Fibroblast of lung (primary cell): ENCODE measurements at regions not wholly inside any gene's neighbourhood (a gene's known extent, or its start where the extent isn't known, plus 50 kb on each side); places are given as distances from the start of the nearest gene placed in this dataset.

Experiments
- DNase-seq, 2 donors: peaks; one replicate each; pipeline versions ENCODE4 v3.0.0 to v3.0.0-alpha.2; 2010; ENCODE audit warnings: low read depth in 2 of 2
- H2AFZ ChIP-seq: 2 replicates; pipeline ENCODE4 v1.5.1; 2012; ENCODE audit warnings: low read length, control low read depth, inconsistent platforms
- H3K27ac ChIP-seq: 2 replicates; pipeline ENCODE4 v1.5.1; 2011; ENCODE audit warnings: low read length, control low read depth; ENCODE audit not compliant: insufficient read depth
- H3K27me3 ChIP-seq: 2 replicates; pipeline ENCODE4 v1.5.1; 2011; ENCODE audit warnings: mild to moderate bottlenecking, low read length; ENCODE audit not compliant: control insufficient read depth, insufficient read depth
- H3K36me3 ChIP-seq: 2 replicates; pipeline ENCODE4 v1.5.1; 2011; ENCODE audit warnings: low read length; ENCODE audit not compliant: control insufficient read depth, insufficient read depth
- H3K4me1 ChIP-seq: 2 replicates; pipeline ENCODE4 v1.5.1; 2011; ENCODE audit warnings: low read length; ENCODE audit not compliant: control insufficient read depth, insufficient read depth; ENCODE audit errors: extremely low read depth
- H3K4me2 ChIP-seq: 2 replicates; pipeline ENCODE4 v1.5.1; 2011; ENCODE audit warnings: low read length, control low read depth; ENCODE audit not compliant: insufficient read depth; ENCODE audit errors: extremely low read depth
- H3K4me3 ChIP-seq, 4 experiments: fragments of 200-600 bp in 1 of 4; sonication (generic) in 1 of 4; replicated peaks in 1 of 4; 2 replicates each; pipeline ENCODE4 v1.5.1; 2011 to 2016; ENCODE audit warnings: low read length in 4 of 4, low read depth in 3 of 4, mild to moderate bottlenecking in 3 of 4, control low read depth in 2 of 4, inconsistent platforms in 1 of 4, mixed read lengths in 1 of 4; ENCODE audit not compliant: insufficient read depth in 1 of 4; ENCODE audit errors: control extremely low read depth in 1 of 4
- H3K79me2 ChIP-seq: 2 replicates; pipeline ENCODE4 v1.5.1; 2012; ENCODE audit warnings: mild to moderate bottlenecking, low read length, inconsistent platforms; ENCODE audit not compliant: control insufficient read depth, insufficient read depth
- H3K9ac ChIP-seq: 2 replicates; pipeline ENCODE4 v1.5.1; 2011; ENCODE audit warnings: mild to moderate bottlenecking, low read length, control low read depth; ENCODE audit not compliant: insufficient read depth
- H3K9me3 ChIP-seq: 2 replicates; pipeline ENCODE4 v1.5.1; 2012; ENCODE audit warnings: low read depth, low read length; ENCODE audit not compliant: control insufficient read depth, insufficient read depth
- H4K20me1 ChIP-seq: 2 replicates; pipeline ENCODE4 v1.5.1; 2011; ENCODE audit warnings: low read length; ENCODE audit not compliant: control insufficient read depth, insufficient read depth; ENCODE audit errors: extremely low read depth
- EZH2 ChIP-seq: IDR thresholded peaks from 2 replicates; pipeline ENCODE4 v1.5.1; 2012; ENCODE audit warnings: low read length, control low read depth, mild to moderate bottlenecking; ENCODE audit errors: missing control alignments
- TF ChIP-seq, protein P1 (sequence below), 2 donors: IDR thresholded peaks in 1 of 2; conservative IDR thresholded peaks in 1 of 2; 1 replicate in 1 of 2; 2 replicates in 1 of 2; pipeline ENCODE4 v1.5.1; 2011 to 2012; ENCODE audit warnings: low read length in 2 of 2, control low read depth in 1 of 2, inconsistent platforms in 1 of 2, low read depth in 1 of 2, mild to moderate bottlenecking in 1 of 2

GRCh38 chr1:89457046-89457445 is 67.6 kb upstream of the LRRC8B start:
- Histone ChIP-seq H3K4me1 (no peaks in the 10 kb centered on the region), H3K36me3 (no peaks in the 10 kb centered on the region), H3K9me3 (no peaks in the 10 kb centered on the region), H3K4me3 (no peak overlapping the region), H3K9ac (no peak overlapping the region), H3K27ac (no peak overlapping the region), H3K4me2 (no peak overlapping the region), H4K20me1 (no peaks in the 10 kb centered on the region), H3K27me3 (no peaks in the 10 kb centered on the region), H2AFZ (no peak overlapping the region), H3K79me2 (no peaks in the 10 kb centered on the region)
- no peak for TF ChIP-seq EZH2
- TF ChIP-seq, protein P1, sequence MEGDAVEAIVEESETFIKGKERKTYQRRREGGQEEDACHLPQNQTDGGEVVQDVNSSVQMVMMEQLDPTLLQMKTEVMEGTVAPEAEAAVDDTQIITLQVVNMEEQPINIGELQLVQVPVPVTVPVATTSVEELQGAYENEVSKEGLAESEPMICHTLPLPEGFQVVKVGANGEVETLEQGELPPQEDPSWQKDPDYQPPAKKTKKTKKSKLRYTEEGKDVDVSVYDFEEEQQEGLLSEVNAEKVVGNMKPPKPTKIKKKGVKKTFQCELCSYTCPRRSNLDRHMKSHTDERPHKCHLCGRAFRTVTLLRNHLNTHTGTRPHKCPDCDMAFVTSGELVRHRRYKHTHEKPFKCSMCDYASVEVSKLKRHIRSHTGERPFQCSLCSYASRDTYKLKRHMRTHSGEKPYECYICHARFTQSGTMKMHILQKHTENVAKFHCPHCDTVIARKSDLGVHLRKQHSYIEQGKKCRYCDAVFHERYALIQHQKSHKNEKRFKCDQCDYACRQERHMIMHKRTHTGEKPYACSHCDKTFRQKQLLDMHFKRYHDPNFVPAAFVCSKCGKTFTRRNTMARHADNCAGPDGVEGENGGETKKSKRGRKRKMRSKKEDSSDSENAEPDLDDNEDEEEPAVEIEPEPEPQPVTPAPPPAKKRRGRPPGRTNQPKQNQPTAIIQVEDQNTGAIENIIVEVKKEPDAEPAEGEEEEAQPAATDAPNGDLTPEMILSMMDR (conservative IDR thresholded peaks at IDR 0.05 in 1 of 2, IDR thresholded peaks at IDR 0.05 in 1 of 2; ENCODE audit: low read depth in 1 of 2, low read length in 2 of 2): no peak
- DNase-seq: no peak

GRCh38 chr1:89459081-89459480 is 65.5 kb upstream of the LRRC8B start:
- DNase-seq: no peak
- H3K9me3 ChIP-seq: no peaks in the 10 kb centered on the region
- TF ChIP-seq EZH2: no peak
- TF ChIP-seq, protein P1 (conservative IDR thresholded peaks at IDR 0.05 in 1 of 2, IDR thresholded peaks at IDR 0.05 in 1 of 2; ENCODE audit: low read depth in 1 of 2, low read length in 2 of 2): no peak
- no peaks in the 10 kb centered on the region for H3K36me3 ChIP-seq
- H3K79me2 ChIP-seq: no peaks in the 10 kb centered on the region
- H4K20me1 ChIP-seq: no peaks in the 10 kb centered on the region
- H3K9ac ChIP-seq: no peak overlapping the region
- H3K4me1 ChIP-seq: no peaks in the 10 kb centered on the region
- H3K27ac ChIP-seq: no peak overlapping the region
- H2AFZ ChIP-seq: no peak overlapping the region
- no peak overlapping the region for H3K4me2 ChIP-seq
- H3K27me3 ChIP-seq: no peaks in the 10 kb centered on the region
- H3K4me3 ChIP-seq: no peak overlapping the region

DNA sequence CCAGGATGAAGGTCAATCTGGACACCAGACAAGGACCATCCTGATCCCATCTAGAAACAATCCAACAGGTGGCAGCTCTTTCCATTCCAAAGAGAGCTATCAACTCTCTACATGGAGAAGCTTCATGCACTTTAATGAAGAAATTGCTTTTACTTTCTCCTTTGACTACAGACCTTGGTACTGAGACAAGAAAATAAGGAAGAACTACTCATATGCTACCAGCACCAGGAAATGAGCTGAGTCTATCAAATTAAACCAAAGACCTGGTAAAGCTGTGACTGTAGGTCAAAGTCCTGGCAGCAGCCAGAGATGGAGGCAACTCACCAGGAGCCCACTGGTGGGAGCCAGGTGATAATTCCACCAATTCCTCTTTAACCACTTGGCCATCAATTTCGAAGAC is 64.3 kb upstream of the LRRC8B start:
- H3K9me3 ChIP-seq: no peaks in the 10 kb centered on the region
- H3K9ac ChIP-seq: no peak overlapping the region
- no peaks in the 10 kb centered on the region for H3K36me3 ChIP-seq
- TF ChIP-seq, protein P1 (conservative IDR thresholded peaks at IDR 0.05 in 1 of 2, IDR thresholded peaks at IDR 0.05 in 1 of 2; ENCODE audit: low read depth in 1 of 2, low read length in 2 of 2): no peak
- no peak for TF ChIP-seq EZH2
- no peak overlapping the region for H3K27ac ChIP-seq
- H3K4me2 ChIP-seq: no peak overlapping the region
- no peak for DNase-seq
- no peaks in the 10 kb centered on the region for H3K4me1 ChIP-seq
- H3K79me2 ChIP-seq: no peaks in the 10 kb centered on the region
- no peak overlapping the region for H3K4me3 ChIP-seq
- H4K20me1 ChIP-seq: no peaks in the 10 kb centered on the region
- H2AFZ ChIP-seq: no peak overlapping the region
- H3K27me3 ChIP-seq: no peaks in the 10 kb centered on the region
